ENCODE measurements at regions not wholly inside any gene's neighbourhood (a gene's known extent, or its start where the extent isn't known, plus 50 kb on each side); places are given as distances from the start of the nearest gene placed in this dataset.

DNA sequence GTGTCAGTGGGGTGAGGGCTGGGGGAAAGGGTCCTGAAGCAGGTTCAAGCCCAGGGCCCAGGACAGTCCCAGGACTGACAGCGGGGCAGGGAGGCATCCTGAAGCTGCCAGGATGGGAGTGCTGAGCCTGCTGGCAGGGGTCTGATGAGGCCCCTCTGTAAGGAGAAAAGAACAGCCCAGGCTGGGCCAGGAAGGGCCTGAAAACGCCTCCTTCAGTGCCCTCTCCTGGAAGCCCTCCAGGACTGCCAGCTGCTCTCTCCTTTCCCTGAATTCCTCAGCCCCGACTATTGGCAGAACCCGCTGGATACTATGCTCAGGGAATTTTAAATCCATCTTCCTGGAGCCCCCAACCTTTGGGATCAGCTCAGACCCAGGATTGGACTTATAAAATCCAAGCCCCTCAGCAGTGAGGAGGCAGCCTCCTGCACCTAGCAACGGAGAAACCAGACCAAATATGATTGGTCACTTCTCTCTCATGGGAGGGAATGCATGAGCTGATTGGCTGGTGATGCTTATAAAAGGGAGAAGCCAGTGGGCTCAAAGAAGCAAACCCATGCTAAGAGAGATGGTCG is 203.5 kb upstream of the LINGO1 start:
- TF ChIP-seq POLR2A (IDR thresholded peaks at IDR 0.05) = no peak
- TF ChIP-seq, protein P1, sequence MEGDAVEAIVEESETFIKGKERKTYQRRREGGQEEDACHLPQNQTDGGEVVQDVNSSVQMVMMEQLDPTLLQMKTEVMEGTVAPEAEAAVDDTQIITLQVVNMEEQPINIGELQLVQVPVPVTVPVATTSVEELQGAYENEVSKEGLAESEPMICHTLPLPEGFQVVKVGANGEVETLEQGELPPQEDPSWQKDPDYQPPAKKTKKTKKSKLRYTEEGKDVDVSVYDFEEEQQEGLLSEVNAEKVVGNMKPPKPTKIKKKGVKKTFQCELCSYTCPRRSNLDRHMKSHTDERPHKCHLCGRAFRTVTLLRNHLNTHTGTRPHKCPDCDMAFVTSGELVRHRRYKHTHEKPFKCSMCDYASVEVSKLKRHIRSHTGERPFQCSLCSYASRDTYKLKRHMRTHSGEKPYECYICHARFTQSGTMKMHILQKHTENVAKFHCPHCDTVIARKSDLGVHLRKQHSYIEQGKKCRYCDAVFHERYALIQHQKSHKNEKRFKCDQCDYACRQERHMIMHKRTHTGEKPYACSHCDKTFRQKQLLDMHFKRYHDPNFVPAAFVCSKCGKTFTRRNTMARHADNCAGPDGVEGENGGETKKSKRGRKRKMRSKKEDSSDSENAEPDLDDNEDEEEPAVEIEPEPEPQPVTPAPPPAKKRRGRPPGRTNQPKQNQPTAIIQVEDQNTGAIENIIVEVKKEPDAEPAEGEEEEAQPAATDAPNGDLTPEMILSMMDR (IDR thresholded peaks at IDR 0.05 in 8 of 11, conservative IDR thresholded peaks at IDR 0.05 in 3 of 11) = no peak
